Lower leg skin (tissue), 3 donors: ENCODE measurements at regions not wholly inside any gene's neighbourhood (a gene's known extent, or its start where the extent isn't known, plus 50 kb on each side); places are given as distances from the start of the nearest gene placed in this dataset.

Experiments
- POLR2A ChIP-seq, 2 donors: fragments of 450-650 bp; IDR thresholded peaks; one replicate each; pipeline ENCODE4 v1.6.1; 2016 to 2017; ENCODE audit warnings: antibody characterized with exemption in 2 of 2, mild to moderate bottlenecking in 1 of 2, moderate library complexity in 1 of 2
- TF ChIP-seq, protein P1 (sequence below), 3 donors: fragments of 450-650 bp; IDR thresholded peaks; one replicate each; pipeline ENCODE4 v1.5.1; 2016; ENCODE audit warnings: antibody characterized with exemption in 3 of 3, mild to moderate bottlenecking in 3 of 3, moderate library complexity in 2 of 3

DNA sequence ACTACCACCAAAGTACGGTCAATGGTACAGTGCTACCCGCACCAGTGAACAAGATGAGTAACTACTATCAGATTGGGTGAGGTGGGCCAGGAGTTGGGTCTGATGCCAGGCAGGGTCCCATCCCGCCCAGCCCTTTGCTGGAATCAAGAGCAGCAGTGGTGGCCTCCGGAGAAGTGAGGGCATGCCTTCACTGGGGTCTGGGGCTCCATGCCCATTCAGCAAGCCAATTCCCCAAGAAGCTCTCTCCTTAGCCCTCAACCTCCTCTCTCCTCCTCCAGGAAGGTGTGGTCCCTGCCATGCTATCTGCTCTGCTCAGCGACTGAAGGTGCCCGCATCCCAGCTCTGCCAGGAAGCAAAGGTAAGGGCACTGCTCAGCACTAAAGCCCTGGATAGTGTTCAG, 62.7 kb upstream of the CPLX2 start:
- TF ChIP-seq POLR2A (IDR thresholded peaks at IDR 0.05), result no peak
- TF ChIP-seq, protein P1, sequence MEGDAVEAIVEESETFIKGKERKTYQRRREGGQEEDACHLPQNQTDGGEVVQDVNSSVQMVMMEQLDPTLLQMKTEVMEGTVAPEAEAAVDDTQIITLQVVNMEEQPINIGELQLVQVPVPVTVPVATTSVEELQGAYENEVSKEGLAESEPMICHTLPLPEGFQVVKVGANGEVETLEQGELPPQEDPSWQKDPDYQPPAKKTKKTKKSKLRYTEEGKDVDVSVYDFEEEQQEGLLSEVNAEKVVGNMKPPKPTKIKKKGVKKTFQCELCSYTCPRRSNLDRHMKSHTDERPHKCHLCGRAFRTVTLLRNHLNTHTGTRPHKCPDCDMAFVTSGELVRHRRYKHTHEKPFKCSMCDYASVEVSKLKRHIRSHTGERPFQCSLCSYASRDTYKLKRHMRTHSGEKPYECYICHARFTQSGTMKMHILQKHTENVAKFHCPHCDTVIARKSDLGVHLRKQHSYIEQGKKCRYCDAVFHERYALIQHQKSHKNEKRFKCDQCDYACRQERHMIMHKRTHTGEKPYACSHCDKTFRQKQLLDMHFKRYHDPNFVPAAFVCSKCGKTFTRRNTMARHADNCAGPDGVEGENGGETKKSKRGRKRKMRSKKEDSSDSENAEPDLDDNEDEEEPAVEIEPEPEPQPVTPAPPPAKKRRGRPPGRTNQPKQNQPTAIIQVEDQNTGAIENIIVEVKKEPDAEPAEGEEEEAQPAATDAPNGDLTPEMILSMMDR (IDR thresholded peaks at IDR 0.05), result no peak
